ENCODE measurements at regions not wholly inside any gene's neighbourhood (a gene's known extent, or its start where the extent isn't known, plus 50 kb on each side); places are given as distances from the start of the nearest gene placed in this dataset.

GRCh38 chr18:22064581-22064980 lies 104.8 kb upstream of the GATA6 start:
- in situ Hi-C loops (cut with HindIII; ENCODE audit: low pct_unique_long_range_greater_than_20kb, low sequenced_read_pairs) (no loop called here), intact Hi-C loops (cut with micrococcal nuclease; ENCODE audit: unreplicated experiment) (no loop called here)
- POLR2A ChIA-PET: no interaction called here
- CTCF ChIA-PET: no interaction called here
- Histone ChIP-seq H3K9me3 (ENCODE audit: control insufficient read depth, insufficient read depth, low read depth, low read length) (no peaks in the 10 kb centered on the region), H3K4me3 (ENCODE audit: low read depth in 2 of 2, low read length in 2 of 2) (no peak overlapping the region), H3K36me3 (ENCODE audit: control insufficient read depth, insufficient read depth, low read length) (no peaks in the 10 kb centered on the region), H3K27me3 (ENCODE audit: control insufficient read depth, insufficient read depth, low read length) (no peaks in the 10 kb centered on the region), H3K27ac (ENCODE audit: low read length) (no peak overlapping the region), H3K4me1 (ENCODE audit: control insufficient read depth, insufficient read depth, low read length) (no peaks in the 10 kb centered on the region)
- no peak for ATAC-seq
- no peak for TF ChIP-seq REST (IDR thresholded peaks at IDR 0.05; ENCODE audit: insufficient read depth in 1 of 2, low read depth in 2 of 2, low read length in 1 of 2)
- TF ChIP-seq TCF7L2 (IDR thresholded peaks at IDR 0.05; ENCODE audit: low read depth, low read length): no peak
- TF ChIP-seq POLR2AphosphoS5 (IDR thresholded peaks at IDR 0.05; ENCODE audit: low read depth, low read length): no peak
- no TSS peak for BruUV-seq (replicated peaks)
- no peak for DNase-seq (ENCODE audit: low read depth, low spot score)

GRCh38 chr18:22065311-22065710 lies 104.1 kb upstream of the GATA6 start:
- Histone ChIP-seq H3K4me1 (ENCODE audit: control insufficient read depth, insufficient read depth, low read length) (no peaks in the 10 kb centered on the region), H3K4me3 (ENCODE audit: low read depth in 2 of 2, low read length in 2 of 2) (no peak overlapping the region), H3K27ac (ENCODE audit: low read length) (no peak overlapping the region), H3K9me3 (ENCODE audit: control insufficient read depth, insufficient read depth, low read depth, low read length) (no peaks in the 10 kb centered on the region), H3K36me3 (ENCODE audit: control insufficient read depth, insufficient read depth, low read length) (no peaks in the 10 kb centered on the region), H3K27me3 (ENCODE audit: control insufficient read depth, insufficient read depth, low read length) (no peaks in the 10 kb centered on the region)
- TF ChIP-seq TCF7L2 (IDR thresholded peaks at IDR 0.05; ENCODE audit: low read depth, low read length) (no peak), POLR2AphosphoS5 (IDR thresholded peaks at IDR 0.05; ENCODE audit: low read depth, low read length) (no peak), CTCF (IDR thresholded peaks at IDR 0.05) (no peak), SIN3A (IDR thresholded peaks at IDR 0.05; ENCODE audit: borderline replicate concordance, insufficient read depth, low read depth, low read length) (no peak), REST (IDR thresholded peaks at IDR 0.05; ENCODE audit: insufficient read depth in 1 of 2, low read depth in 2 of 2, low read length in 1 of 2) (no peak)
- intact Hi-C loops (cut with micrococcal nuclease; ENCODE audit: unreplicated experiment) (no loop called here), in situ Hi-C loops (cut with HindIII; ENCODE audit: low pct_unique_long_range_greater_than_20kb, low sequenced_read_pairs) (no loop called here)
- ChIA-PET CTCF (no interaction called here), POLR2A (no interaction called here)
- no peak for DNase-seq (ENCODE audit: low read depth, low spot score)
- ATAC-seq: no peak
- BruUV-seq (replicated peaks): no TSS peak

All from Panc1 (cell line).